ENCODE measurements at regions not wholly inside any gene's neighbourhood (a gene's known extent, or its start where the extent isn't known, plus 50 kb on each side); places are given as distances from the start of the nearest gene placed in this dataset.
"Not testable (repeated sequence)": the region's sequence is repeated elsewhere in the genome, so short reads cannot be mapped to it uniquely, and the experiment has no call there.

DNA sequence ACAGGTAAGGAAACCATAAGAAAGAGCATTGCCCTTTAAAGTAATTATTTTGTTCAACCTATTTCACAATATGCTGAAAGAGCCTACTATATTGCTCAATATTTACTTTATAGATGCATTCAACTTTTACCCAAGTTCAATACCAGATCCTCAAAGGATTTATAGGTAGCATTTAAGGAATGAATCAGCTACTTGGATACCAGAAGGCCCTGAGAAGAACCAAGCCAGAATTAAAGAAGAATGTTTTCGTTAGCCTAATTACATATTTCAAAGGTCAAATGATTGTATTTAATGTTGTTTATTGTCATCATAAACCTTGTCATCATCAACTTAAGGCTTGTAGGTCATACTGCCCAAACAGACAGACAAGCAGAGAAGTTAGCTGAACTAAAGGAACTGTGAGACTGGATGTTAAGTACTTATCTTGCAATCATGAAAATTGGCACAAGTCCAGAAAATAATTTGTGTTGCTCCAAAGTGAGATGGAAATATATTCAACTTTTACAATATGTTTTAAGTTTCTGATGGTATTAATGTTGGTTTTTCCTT is 636.7 kb downstream of the RFPL4B start:
- DNase-seq = no peak

DNA sequence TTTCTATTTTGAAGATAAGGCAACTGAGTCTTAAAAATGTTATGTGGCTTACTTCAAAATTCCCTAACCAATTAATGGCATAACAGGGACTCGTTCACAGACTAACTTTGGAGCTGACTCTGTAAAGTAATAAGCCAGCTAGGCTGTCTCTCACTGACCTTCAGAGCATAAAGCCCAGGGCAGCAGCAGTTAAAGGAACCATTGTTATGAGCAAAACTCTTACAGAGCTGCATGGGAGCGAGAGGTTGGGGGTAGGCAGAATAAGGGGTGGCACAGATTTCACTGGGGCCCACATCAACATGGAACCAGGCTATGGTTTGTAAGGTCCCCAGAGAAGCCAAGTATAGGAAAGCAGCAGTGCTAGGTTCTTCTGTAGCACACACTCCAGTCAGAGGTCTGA is 637.8 kb downstream of the RFPL4B start:
- no peak for DNase-seq

DNA sequence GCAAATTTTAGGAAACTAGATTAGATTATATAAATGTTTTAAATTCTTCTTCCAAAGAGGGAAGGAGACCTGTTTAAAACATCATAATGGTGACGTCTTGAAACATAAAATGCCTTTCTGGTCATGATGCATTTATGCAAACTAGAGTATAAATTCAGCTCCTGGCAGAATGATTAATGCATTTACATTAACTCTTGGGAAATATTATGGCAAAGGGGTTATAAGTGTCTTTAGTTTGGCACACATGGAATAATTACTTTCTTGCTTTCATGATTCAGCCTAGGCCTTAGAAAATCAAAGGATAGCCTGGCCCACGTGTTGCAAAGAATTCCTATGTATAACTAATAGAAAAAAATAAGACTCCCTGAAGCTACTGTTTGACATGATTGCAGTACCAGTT is 639.2 kb downstream of the RFPL4B start:
- DNase-seq = no peak

DNA sequence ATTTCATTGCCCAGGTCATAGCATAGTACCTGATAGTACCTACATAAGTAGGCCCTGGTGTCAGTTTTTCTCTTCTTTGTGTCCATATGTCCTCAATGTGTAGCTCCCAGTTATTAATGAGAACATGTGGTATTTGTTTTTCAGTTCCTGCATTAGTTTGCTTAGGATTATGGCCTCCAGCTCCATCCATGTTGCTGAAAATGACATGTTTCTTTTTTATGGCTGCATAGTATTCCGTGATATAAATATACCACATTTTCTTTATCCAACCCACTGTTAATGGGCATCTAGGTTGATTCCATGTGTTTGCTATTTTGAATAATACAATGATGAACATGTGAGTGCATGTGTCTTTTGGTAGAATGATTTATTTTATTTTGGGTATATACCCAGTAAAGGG is 641.6 kb downstream of the RFPL4B start:
- no peak for DNase-seq

DNA sequence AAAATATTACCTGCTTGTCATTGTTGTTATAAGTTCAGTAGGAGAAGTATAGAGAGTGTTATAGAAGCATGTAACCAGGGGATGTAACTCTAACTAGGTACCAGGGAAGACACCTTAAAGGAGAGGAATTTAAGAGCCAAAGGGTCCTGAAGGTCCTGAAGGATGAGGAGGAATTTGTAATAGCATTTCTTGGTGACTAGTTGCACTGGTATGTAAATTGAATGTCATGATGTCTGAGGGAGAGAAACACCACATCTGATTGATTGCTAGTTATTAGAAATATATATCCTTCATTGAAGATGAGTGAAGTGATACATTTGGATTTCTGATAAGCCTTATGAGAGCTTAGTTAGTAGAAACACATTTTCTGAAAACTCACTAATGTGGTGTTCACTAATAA is 643.8 kb downstream of the RFPL4B start:
- DNase-seq = no peak

DNA sequence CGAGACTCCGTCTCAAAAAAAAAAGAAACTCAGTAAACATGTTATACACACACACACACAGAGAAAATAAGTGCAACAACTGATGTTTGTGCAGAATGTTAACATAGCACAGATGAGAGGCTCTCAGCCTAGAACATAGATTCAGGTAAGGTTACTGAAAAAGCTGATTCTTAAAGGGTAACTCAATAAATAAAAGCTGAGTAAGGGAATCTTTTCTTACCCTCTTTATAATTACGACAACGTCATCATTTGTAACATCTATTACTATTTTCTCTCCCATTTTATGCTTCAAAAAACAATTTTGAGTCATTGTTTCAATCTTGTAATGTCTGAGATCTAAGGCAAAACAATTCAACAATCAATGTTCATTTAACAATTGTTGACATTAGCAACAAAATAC is 644.8 kb downstream of the RFPL4B start:
- DNase-seq = no peak

DNA sequence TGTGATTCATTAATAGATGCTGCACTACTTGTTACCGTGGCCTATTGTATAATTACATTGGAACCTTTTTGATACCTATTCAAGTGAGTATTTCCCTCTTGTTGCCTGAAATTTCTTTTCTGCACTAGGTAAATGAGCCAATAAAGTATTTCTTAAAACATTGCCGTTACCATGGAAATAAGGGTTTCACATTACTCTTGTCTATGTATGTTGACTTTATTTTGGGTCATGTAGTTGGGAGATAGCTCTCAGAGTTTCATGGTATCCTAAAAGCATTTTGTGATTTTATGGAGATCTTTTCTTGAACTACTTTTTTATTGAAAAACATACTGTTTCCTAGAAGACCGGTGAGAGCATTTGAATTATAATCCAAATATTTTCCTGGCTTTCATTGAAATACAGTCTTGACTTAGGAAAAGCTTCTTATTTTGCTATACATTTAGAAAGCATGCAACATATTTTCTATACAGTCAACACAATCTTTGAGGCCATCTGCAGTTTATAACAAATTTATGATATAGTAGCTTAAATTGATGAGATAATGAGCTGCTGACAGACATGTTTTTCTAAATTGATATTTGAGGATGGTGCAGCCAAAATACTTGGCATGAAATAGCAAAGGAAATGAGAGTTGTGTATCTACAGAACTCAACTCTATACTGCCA is 650.4 kb downstream of the RFPL4B start:
- no peak for DNase-seq

DNA sequence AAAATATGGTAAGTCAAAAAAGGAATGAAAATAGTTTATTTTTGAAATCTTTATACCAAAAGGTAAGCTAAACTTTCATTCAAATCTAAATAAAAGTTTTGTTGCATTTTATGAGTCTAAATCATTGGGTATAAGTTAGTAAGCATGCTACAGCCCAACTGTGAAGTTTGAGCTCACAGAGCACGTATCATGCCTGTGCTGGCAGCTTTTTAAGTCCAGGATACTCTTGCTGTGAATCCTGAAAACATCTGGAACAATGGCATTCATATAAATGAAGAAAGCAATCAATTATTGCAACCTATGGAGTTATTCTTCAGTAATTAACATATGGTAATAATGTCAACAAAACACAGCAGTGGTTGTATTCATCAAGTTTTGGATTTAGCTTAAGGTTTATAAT is 656.9 kb downstream of the RFPL4B start:
- DNase-seq = no peak

DNA sequence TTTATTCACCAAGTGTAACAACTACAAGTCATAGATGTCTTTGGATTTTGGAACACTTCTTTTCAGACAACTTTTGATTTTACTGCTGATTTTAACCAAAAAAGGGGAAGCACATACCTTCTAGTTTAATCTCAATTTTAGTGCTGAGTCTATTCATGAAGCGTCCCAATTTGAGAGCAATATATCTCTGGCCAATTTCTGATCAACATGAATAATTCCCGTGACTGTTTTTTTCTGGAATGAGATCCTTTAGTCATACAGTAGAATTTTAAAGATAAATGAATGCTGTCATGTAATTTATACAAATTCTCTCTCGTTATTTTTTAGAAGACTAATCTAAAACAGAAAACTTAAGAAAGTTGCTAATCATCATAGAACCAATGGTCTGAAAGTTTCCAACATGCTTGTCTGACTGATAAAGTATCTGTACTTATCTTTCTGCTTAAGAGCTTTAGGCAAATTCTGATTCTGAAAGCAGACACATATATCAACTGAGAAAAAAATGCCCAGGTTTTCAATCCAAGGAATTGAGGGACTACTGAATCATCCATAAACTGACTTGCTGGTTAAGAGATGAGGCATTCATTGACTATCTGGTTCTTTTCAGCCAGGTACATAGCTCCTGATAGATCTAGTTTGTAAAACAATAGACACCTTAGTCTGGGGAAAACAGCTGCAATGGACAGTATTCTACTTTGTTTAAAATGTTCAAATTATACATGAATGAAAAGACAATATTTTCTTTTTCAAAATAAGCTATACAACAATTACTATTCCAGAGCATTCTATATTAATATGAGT is 657.5 kb downstream of the RFPL4B start:
- no peak for DNase-seq

DNA sequence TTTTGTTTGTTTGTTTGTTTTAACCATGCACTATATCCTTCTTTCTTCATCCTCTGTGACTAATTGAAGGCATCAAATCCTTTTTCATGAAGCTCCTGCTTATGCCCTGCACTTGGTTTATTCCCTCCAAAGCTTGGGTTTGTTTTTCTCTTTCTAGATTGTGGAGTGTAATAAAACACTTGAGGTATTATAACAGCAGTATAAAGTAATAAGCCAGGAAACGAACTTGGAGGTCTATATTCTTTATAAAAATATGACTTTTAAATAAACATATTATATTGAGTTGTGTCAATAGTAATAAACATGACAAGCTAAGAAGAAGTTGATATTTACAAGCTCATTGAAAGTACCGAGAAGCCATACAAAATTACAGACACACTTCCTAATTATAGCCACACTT is 659.4 kb downstream of the RFPL4B start:
- no peak for DNase-seq

DNA sequence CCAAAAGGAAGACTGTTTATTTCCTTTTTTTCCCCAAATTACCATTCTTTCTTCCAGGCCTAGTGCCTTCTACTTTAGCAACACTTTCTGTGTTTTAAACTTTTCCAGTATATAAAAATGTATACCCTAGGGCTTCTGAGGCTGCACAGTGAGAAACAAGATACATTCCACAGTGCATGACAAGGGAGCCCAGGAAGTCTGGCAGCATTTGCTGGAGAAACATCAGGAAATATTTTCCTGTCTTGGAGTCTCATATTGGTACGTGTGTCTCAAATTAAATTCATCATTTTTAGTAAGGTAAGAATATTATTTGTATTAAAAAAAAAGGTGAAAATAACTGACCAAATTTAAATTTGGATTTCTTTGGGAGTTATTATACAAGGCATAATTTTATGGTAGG is 662.6 kb downstream of the RFPL4B start:
- DNase-seq = no peak

DNA sequence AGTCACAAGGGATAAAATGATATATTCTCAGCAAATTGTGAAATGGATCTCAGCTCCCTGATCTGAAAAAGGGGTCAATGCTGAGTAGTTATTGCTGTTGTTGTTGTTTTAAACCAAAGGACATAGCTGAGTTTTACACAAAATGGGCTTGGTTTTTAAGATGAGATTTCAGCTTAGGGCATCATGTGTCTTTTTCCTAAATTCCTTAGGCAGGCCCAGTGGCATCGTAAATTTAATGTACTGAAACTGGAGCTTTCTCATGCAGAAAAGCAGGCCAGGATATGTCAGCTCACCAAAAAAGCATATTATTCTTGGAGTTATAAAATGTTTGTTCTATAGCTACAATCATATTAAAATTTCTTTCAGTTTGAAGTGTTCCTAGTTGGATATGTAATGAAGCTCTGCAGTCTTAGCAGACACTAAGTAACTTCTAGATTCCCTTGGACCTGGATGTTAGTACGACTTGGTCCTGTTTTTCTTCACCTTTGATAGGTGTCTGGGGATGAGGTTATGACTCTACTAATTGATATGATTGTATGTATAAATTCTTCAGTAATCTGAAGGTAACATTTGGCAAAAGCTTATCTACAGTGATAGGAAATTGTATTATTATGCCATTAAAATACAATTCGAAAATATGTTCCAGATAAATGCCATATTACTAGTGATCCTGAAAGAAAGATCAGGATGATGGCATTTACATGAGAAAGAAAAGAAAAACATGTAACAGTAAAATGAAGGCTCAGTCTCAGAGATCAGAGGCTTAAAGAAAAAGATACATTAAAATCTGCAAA is 663.3 kb downstream of the RFPL4B start:
- DNase-seq = no peak

DNA sequence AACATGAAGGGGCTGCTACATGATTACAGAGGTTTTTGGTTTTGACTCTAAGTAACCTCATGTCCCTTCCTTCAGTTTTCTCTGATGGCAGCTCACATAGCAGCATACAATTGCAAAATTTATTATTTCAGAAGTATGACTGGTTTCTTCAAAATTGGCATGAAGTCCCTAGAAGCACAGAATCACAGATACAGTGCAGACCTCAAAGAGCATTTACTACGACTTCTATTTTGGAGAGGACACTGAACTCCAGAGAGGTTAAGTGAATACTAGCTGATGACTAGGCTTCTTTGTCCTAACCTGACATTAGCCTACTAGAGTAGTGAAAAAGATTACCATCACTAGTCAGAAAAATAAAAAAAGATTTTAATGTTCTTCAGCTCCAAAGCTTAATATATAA is 664.3 kb downstream of the RFPL4B start:
- no peak for DNase-seq

DNA sequence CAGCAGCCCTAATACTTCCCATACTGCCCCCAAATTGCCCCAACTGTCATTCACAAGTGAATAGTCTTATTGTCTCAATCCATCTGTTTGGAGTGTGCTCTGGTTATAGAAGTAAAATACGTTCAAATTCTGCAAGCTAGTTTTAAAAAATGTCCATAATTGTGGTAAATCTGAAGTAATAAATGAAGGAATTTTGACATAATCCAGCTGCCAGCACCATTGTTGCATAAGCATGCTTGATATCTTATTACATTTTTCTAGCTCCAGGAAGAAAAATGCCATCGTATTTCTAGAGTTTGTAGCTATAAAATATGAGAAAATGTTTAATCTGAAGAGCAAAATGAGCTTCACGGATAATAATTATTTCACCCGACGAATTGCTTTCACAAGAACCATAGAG is 664.7 kb downstream of the RFPL4B start:
- DNase-seq = no peak

DNA sequence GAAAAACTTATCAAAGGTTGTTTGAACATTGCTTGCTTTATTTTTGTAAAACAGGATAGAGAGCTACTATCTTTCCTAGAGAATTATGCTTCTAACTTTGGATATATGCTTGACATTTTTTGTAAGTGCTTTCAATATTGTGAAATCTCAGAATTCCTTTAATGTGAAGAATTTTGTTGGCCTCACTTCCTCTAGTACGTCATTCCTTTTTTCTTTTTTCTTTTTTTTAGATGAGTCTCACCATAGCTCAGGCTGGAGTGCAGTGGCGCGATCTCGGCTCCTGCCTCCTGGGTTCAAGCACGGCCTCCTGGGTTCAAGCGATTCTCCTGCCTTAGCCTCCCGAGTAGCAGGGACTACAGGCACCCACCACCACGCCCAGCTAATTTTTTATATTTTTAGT is 668.1 kb downstream of the RFPL4B start:
- DNase-seq = no peak

DNA sequence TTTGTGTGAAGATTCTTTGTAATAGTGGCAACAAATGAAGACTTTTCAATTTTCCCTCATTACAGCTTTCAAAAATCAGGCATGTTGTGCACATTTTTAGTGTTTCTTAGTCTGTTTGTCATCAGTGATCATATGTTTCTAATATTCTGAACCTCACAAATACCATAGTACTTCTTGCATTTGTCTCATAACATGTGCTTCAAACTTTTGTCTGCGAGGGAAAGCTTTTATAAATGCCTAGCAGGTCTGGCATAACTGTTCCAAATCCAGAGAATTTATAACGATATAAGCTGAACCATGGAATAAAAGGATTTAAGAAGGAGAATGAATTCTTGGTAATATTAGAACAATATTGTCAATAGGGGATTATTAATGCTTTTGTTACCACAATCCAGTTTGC is 670.2 kb downstream of the RFPL4B start:
- DNase-seq = no peak

DNA sequence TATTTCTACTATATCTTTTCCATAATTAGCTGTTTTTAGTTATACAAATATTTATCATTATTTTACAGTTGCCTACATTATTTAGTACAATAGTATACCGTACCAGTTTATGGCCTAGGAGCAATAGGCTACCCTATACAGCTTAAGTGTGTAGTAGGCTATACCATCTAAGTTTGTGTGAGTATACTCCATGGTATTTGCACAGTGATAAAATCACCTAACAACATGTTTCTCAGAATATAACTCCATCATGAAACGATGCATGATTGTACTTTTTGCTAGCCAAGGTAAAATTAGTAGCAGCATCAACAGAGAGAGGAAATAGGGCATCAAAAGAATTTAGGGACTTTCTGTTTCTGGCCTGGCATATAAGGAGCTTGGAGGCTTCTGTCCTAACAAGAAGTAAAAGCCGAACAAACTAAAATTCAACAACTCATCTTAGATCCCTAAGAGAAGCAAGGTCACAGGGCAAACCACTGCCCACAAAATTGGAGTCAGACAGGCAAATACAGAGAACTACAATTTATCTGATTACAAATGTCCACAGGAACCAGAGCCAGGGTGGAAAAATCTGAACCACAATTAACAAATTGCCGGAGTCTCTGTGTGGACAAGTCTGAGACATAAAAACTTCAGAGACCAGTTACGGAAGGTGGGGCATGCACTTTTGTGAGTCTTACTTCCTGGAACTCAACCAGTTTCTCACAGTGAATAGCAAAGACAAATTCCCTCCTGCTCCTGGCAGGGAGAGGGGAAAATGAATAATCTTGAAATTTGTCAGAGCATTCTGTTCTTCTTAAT is 671.4 kb downstream of the RFPL4B start:
- no peak for DNase-seq

DNA sequence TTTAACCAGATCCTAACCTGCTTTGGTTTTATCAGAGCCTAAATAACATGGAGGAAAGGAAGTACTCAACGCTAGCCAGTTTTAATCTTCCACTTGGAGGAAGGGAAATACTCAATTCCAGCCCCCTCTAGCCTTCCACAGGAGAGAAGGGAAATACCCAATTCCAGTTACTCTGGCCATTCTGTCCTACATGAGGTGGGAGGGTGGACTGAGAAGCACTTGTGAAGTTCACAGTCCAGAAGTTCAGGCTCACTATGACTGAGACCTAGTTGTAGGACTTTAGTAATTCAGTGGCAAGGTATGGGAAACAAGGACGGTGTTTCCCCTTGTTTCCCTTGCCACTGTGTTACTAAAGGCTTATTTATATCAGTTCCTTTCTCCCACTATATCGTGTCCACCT is 672.0 kb downstream of the RFPL4B start:
- DNase-seq = no peak

DNA sequence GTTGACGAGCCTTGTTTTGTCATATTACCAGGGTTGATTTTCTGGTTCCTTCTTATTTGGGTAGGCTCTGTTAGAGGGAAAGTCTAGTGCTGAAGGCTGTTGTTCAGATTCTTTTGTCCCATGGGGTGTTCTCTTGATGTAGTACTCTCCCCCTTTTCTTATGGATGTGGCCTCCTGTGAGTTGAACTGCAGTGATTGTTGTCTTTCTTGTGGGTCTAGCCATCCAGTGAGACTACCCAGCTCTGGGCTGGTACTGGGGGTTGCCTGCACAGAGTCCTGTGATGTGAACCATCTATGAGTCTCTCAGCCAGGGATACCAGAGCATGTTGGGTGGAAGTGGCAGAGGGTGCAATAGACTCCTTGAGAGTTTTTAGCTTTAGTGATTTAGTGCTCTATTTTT is 680.6 kb downstream of the RFPL4B start:
- DNase-seq = no peak

DNA sequence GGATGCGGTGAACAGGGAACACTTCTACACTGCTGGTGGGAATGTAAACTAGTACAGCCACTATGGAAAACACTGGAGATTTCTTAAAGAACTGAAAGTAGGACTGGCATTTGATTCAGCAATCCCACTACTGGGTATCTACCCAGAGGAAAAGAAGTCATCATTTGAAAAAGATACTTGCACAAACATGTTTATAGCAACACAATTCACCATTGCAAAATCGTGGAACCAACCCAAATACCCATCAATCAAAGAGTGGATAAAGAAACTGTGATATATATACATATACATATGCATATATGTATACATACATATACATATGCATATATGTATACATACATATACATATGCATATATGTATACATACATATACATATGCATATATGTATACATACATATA is 682.0 kb downstream of the RFPL4B start:
- not testable (repeated sequence) for DNase-seq

DNA sequence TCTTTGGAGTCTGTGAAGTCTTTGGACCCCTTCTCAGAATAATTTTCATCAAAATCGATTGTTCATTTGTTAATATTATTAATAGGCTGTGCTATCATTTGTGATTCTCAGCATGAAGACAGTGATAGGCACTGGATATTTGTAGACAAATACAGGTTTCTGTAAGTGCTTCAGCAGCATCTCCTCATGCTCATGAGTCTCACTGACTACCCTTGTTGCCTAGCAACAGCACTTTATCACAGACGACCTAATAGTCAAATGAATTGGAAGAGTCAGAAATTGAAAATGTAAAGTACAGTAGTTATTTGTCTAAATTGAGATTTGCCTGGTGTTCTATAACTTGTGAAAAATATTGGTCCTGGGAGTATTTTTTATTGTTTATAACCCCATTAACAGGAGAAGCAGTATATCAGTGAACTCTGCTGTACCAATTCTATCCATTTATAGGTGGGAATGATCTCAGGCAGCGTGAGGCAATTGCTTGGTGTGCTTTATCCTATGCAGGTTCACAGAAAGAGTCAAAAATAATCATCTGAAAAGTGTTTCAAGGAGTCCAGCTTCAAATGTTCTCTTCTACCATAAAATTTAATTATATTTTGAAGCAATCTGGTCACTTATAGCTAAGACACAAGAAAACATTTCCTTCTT is 684.6 kb downstream of the RFPL4B start:
- no peak for DNase-seq

Data from muscle of arm (tissue), 1 donor.